CD8-positive, alpha-beta memory T cell (primary cell): ENCODE measurements at regions not wholly inside any gene's neighbourhood (a gene's known extent, or its start where the extent isn't known, plus 50 kb on each side); places are given as distances from the start of the nearest gene placed in this dataset.

Source experiments
- CTCF ChIA-PET: fragments of 350-600 bp; sonication (Branson Sonifier 250); formaldehyde crosslinking; loops from one replicate; lab custom pipeline; 2021; ENCODE audit warnings: antibody characterized with exemption; lab: Charles Lee
- POLR2A ChIA-PET: fragments of 350-600 bp; sonication (Branson Sonifier 250); formaldehyde crosslinking; loops from one replicate; lab custom pipeline; 2021; ENCODE audit warnings: antibody characterized with exemption; lab: Charles Lee
- DNase-seq, 5 donors: peaks; one replicate each; pipeline versions ENCODE4 v3.0.0 to v3.0.0-alpha.2; 2020 to 2022; ENCODE audit warnings: mixed read lengths in 1 of 5
- H3K27ac ChIP-seq: one replicate; pipeline ENCODE4 v1.7.0; 2013; ENCODE audit warnings: low read depth, mild to moderate bottlenecking, low read length, moderate library complexity
- H3K27me3 ChIP-seq: 2 replicates; pipeline ENCODE4 v1.7.0; 2013; ENCODE audit warnings: low read length, mild to moderate bottlenecking; ENCODE audit not compliant: insufficient read depth, poor library complexity, severe bottlenecking
- H3K36me3 ChIP-seq: 2 replicates; pipeline ENCODE4 v1.7.0; 2013; ENCODE audit warnings: mild to moderate bottlenecking, low read length, moderate library complexity; ENCODE audit not compliant: insufficient read depth
- H3K4me1 ChIP-seq: 2 replicates; pipeline ENCODE4 v1.7.0; 2013; ENCODE audit warnings: mild to moderate bottlenecking, low read length, moderate library complexity; ENCODE audit not compliant: insufficient read depth
- H3K4me3 ChIP-seq: 2 replicates; pipeline ENCODE4 v1.7.0; 2013; ENCODE audit warnings: mild to moderate bottlenecking, low read length
- H3K9me3 ChIP-seq: 2 replicates; pipeline ENCODE4 v1.7.0; 2013; ENCODE audit warnings: mild to moderate bottlenecking, low read length
- H3K27ac Mint-ChIP-seq, 8 donors: one replicate each; pipeline ENCODE4 v1.8.0; 2020 to 2021; ENCODE audit warnings: mixed read lengths in 8 of 8, mild to moderate bottlenecking in 6 of 8, inconsistent platforms in 3 of 8, moderate library complexity in 3 of 8
- H3K27me3 Mint-ChIP-seq, 2 donors: one replicate each; pipeline ENCODE4 v1.8.0; 2020 to 2021; ENCODE audit warnings: mixed read lengths in 2 of 2, mild to moderate bottlenecking in 1 of 2, moderate library complexity in 1 of 2
- H3K36me3 Mint-ChIP-seq, 3 donors: one replicate each; pipeline ENCODE4 v1.8.0; 2020 to 2021; ENCODE audit warnings: mixed read lengths in 3 of 3, inconsistent platforms in 1 of 3, mild to moderate bottlenecking in 1 of 3
- H3K4me1 Mint-ChIP-seq, 3 donors: one replicate each; pipeline ENCODE4 v1.8.0; 2020 to 2021; ENCODE audit warnings: mixed read lengths in 3 of 3, inconsistent platforms in 1 of 3, mild to moderate bottlenecking in 1 of 3
- H3K4me3 Mint-ChIP-seq, 7 donors: one replicate each; pipeline ENCODE4 v1.8.0; 2020 to 2021; ENCODE audit warnings: mixed read lengths in 7 of 7, mild to moderate bottlenecking in 6 of 7, moderate library complexity in 4 of 7, inconsistent platforms in 2 of 7
- H3K9me3 Mint-ChIP-seq, 5 donors: one replicate each; pipeline ENCODE4 v1.8.0; 2020 to 2022; ENCODE audit warnings: mixed read lengths in 5 of 5, mild to moderate bottlenecking in 3 of 5, moderate library complexity in 2 of 5, inconsistent platforms in 1 of 5

DNA sequence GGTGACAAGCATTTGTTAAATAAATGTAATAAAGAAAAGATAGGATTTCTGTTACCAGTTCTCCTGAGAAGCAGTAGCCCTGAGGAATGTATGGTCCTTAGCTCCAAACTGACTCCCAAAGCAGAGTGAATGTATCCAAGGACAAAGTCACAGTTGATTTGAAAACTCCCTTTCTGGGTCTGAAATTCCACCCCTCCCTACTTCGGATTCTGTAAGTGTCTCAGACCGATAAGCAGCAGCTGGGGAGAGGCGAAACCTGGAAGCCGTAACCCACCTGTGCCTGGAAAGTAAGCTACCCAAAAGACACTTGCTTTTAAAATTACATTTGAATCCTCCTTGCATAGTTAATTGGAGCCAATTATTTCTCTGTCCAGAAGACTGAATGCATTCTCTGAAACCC is 122.9 kb upstream of the FRMD4A start:
- Histone ChIP-seq H3K4me3 (no peak overlapping the region), H3K4me1 (no peaks in the 10 kb centered on the region), H3K36me3 (no peaks in the 10 kb centered on the region), H3K27ac (no peak overlapping the region), H3K27me3 (no peaks in the 10 kb centered on the region), H3K9me3 (no peaks in the 10 kb centered on the region)
- H3K36me3 Mint-ChIP-seq = peaks cover 0 to 3% (median 0%) of the 10 kb centered on the region in 3 donors
- ChIA-PET CTCF (no interaction called here), POLR2A (no interaction called here)
- H3K4me1 Mint-ChIP-seq = no peaks in the 10 kb centered on the region
- no peak overlapping the region for H3K27ac Mint-ChIP-seq
- peaks cover 22 to 25% of the 10 kb centered on the region in 2 donors for H3K27me3 Mint-ChIP-seq
- H3K9me3 Mint-ChIP-seq = no peaks in the 10 kb centered on the region
- DNase-seq = no peak
- no peak overlapping the region for H3K4me3 Mint-ChIP-seq

DNA sequence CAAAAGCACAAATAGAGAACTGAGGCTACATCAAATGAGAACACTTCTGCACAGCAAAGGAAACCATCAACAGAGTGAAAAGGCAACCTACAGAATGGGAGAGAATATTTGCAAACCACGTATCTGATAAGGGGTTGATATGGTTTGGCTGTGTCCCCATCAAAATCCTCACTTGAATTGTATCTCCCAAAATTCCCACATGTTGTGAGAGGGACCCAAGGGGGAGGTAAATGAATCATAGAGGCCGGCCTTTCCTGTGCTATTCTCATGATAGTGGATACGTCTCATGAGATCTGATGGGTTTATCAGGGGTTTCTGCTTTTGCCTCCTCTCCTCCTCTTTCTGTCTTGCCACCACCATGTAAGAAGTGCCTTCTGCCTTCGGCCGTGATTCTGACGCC is 120.6 kb upstream of the FRMD4A start:
- Mint-ChIP-seq H3K9me3 (no peaks in the 10 kb centered on the region), H3K4me1 (no peaks in the 10 kb centered on the region), H3K27me3 (peaks cover 10 to 13% of the 10 kb centered on the region in 2 donors), H3K27ac (no peak overlapping the region), H3K4me3 (no peak overlapping the region), H3K36me3 (peaks cover 0 to 3% (median 0%) of the 10 kb centered on the region in 3 donors)
- CTCF ChIA-PET = no interaction called here
- Histone ChIP-seq H3K4me1 (no peaks in the 10 kb centered on the region), H3K27me3 (no peaks in the 10 kb centered on the region), H3K27ac (no peak overlapping the region), H3K9me3 (no peaks in the 10 kb centered on the region), H3K4me3 (no peak overlapping the region), H3K36me3 (no peaks in the 10 kb centered on the region)
- POLR2A ChIA-PET = no interaction called here
- no peak for DNase-seq

DNA sequence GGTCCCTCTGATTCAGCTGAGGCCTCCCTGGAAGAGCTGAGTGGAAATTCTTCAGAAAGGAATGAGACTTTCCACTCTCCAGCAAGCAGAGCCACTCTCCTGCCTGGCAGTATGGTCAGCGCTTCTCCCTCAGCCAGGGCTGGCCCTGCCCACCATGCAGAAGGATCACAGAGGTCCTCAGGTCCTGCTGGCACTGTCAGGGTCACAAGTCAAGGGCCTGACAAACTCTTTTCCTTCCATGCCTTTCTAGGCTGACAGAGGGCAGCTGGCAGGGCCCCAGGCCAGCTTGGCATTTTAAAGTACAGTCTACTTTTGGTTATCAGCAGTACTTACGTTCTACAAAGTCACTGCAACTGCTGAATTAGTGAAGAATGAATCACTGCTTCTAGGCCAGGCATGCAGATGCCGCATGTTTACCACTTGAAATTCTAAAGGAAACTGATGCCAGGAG is 119.3 kb upstream of the FRMD4A start:
- no peaks in the 10 kb centered on the region for H3K27me3 ChIP-seq
- H3K27ac ChIP-seq = no peak overlapping the region
- H3K9me3 ChIP-seq = no peaks in the 10 kb centered on the region
- H3K27me3 Mint-ChIP-seq = peaks cover 14 to 15% of the 10 kb centered on the region in 2 donors
- POLR2A ChIA-PET = no interaction called here
- peaks cover 0 to 3% (median 2%) of the 10 kb centered on the region in 3 donors for H3K36me3 Mint-ChIP-seq
- CTCF ChIA-PET = no interaction called here
- no peaks in the 10 kb centered on the region for H3K4me1 Mint-ChIP-seq
- no peak overlapping the region for H3K4me3 Mint-ChIP-seq
- no peaks in the 10 kb centered on the region for H3K36me3 ChIP-seq
- no peak overlapping the region for H3K4me3 ChIP-seq
- no peaks in the 10 kb centered on the region for H3K4me1 ChIP-seq
- no peak for DNase-seq
- H3K9me3 Mint-ChIP-seq = no peaks in the 10 kb centered on the region
- no peak overlapping the region for H3K27ac Mint-ChIP-seq

DNA sequence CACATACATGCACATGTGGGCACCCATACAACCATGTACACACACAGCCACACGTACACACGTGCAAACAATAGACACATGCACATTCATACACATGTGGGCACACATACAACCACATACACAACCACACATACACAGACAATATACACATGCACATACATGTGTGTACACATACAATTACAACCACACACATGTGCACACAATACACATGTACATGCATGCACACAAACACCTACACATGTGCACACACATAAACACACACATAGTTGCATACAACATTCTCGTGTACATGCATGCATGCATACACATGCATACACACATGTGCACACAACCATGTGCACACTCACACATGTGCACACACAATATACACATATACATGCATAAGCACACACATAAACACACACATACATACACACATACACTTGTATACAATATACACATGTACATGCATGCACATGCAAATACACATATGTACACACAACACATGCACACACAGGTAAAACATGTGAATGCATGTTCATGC is 118.6 kb upstream of the FRMD4A start:
- Histone ChIP-seq H3K9me3 (no peaks in the 10 kb centered on the region), H3K4me3 (no peak overlapping the region), H3K36me3 (no peaks in the 10 kb centered on the region), H3K27me3 (no peaks in the 10 kb centered on the region), H3K4me1 (no peaks in the 10 kb centered on the region), H3K27ac (no peak overlapping the region)
- no peak for DNase-seq
- Mint-ChIP-seq H3K36me3 (peaks cover 0 to 3% (median 2%) of the 10 kb centered on the region in 3 donors), H3K27me3 (peaks cover 11 to 14% of the 10 kb centered on the region in 2 donors), H3K27ac (no peak overlapping the region), H3K4me1 (no peaks in the 10 kb centered on the region), H3K4me3 (no peak overlapping the region), H3K9me3 (no peaks in the 10 kb centered on the region)
- ChIA-PET POLR2A (no interaction called here), CTCF (no interaction called here)

DNA sequence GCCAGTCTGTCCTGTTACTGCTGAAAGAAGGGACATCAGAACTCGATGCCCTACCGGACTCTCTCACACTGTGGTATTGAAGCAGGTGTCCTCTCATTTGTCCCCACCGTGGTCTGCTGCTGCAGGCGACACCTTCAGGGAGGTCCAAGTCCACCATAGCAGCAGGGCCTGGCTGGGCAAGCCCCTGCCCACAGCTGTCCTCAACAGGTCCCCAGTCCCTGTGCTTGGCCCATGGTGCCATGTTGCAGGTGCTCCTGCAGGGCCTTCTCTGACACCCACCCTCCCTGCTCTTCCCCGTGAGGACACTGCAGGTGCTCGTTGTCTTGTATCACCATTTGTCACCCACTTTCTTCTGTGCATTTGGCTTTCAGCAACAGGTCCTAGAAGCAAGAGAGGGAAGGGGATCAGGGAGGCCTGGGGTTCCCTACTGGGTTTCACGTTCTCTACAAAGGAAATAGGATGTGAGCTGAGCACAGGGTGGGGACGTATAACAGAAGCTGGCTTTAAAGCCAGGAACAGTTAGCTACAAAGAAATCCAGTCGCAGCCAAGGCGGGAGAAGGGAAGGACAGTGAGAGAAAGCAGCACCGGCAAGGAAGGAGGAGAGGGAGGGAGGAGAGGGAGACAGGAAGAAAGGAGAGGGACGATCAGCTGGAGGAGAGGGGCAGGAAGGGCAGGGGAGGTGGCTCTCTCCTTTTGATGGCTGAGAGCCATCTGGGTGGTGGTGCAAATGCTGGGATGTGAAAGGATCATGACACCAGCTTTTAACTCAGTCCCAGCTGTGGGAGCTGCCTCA is 117.7 kb upstream of the FRMD4A start:
- H3K36me3 ChIP-seq = no peaks in the 10 kb centered on the region
- H3K9me3 ChIP-seq = no peaks in the 10 kb centered on the region
- CTCF ChIA-PET = no interaction called here
- POLR2A ChIA-PET = no interaction called here
- no peak overlapping the region for H3K4me3 Mint-ChIP-seq
- no peak overlapping the region for H3K27ac ChIP-seq
- H3K4me1 Mint-ChIP-seq = no peaks in the 10 kb centered on the region
- no peak overlapping the region for H3K4me3 ChIP-seq
- no peak for DNase-seq
- H3K36me3 Mint-ChIP-seq = peaks cover 0 to 3% (median 2%) of the 10 kb centered on the region in 3 donors
- peaks cover 11 to 18% of the 10 kb centered on the region in 2 donors for H3K27me3 Mint-ChIP-seq
- no peaks in the 10 kb centered on the region for H3K27me3 ChIP-seq
- no peaks in the 10 kb centered on the region for H3K4me1 ChIP-seq
- no peaks in the 10 kb centered on the region for H3K9me3 Mint-ChIP-seq
- H3K27ac Mint-ChIP-seq = no peak overlapping the region

DNA sequence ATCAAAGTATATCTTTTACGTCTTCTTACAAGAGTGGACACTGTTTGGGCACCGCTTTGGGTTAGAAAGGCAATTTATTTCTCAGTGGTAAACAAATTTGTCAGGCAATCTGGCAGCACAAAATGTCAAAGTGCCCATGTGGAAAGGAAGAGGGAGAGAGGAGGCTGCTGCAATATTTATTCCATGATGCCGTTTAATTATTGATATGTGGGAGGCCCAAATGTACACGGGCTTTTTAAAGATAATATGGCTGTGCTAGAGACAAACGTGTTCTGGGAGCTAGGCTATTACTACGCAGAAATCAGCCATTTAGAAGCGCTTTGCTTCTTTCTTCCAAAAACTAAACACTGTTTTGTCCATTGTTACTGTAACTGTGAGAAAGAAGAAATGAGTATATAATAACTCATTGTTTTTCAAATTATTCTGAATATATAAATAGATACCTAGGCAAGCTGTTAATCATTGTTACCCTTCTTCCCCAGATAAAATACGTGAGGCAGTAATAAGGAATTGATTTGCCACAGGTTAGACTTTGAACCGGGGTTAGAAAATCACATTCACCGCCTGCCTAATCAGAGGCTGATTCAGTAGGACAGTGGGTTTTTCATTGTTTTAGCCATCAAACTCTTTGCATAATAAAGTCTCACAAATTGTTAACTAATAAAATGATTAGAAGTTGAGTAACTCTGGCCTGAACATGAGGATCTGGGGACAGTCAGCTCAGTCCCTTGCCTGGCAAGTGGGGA is 116.5 kb upstream of the FRMD4A start:
- Histone ChIP-seq H3K4me3 (no peak overlapping the region), H3K27ac (no peak overlapping the region), H3K27me3 (peaks cover under 1% of the 10 kb centered on the region), H3K36me3 (no peaks in the 10 kb centered on the region), H3K9me3 (no peaks in the 10 kb centered on the region), H3K4me1 (no peaks in the 10 kb centered on the region)
- CTCF ChIA-PET = no interaction called here
- H3K4me1 Mint-ChIP-seq = no peaks in the 10 kb centered on the region
- H3K9me3 Mint-ChIP-seq = no peaks in the 10 kb centered on the region
- no peak overlapping the region for H3K27ac Mint-ChIP-seq
- POLR2A ChIA-PET = no interaction called here
- H3K36me3 Mint-ChIP-seq = peaks cover 0 to 3% (median 2%) of the 10 kb centered on the region in 3 donors
- H3K4me3 Mint-ChIP-seq = no peak overlapping the region
- DNase-seq = no peak
- peaks cover 11 to 26% of the 10 kb centered on the region in 2 donors for H3K27me3 Mint-ChIP-seq

DNA sequence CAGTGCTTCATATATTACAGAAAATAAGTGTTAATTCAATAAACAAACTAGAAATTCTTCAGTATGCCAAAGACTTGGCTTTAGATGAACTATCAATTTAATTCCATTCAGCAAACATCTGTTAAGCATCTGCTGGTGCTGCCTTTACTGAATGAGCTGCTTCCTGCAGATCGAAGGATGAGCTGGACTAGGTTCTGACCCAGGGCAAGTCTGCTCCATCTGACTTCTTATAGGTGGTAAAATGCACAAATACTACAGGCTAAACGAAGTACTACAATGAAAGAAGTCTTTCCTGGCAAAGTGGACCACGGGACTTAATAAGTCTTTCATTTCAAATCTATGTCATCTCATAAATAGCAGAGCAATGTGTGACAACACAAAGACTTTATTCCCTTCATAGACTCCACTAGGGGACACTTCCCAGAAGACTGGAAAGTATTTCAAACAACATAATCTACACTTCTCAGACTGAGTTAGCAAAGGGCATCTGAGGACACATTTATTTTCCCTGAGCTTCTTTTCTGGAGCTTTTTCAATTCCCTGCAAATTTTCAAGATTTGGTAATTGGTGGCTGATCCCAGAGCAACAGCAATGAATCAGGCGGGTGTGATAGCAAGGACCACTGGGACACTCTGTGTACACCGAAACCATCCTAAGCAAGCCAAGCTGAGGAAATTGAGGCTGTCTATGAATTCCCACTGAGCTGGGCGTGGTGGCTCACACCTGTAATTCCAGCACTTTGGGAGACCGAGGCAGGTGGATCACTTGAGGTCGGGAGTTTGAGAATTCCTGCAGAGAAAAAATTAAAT is 108.9 kb upstream of the FRMD4A start:
- Histone ChIP-seq H3K36me3 (no peaks in the 10 kb centered on the region), H3K4me1 (no peaks in the 10 kb centered on the region), H3K4me3 (no peak overlapping the region), H3K9me3 (no peaks in the 10 kb centered on the region), H3K27ac (no peak overlapping the region), H3K27me3 (peaks cover 5% of the 10 kb centered on the region)
- ChIA-PET POLR2A (no interaction called here), CTCF (no interaction called here)
- no peak for DNase-seq
- Mint-ChIP-seq H3K9me3 (peaks cover 0 to 2% (median 0%) of the 10 kb centered on the region in 5 donors), H3K4me1 (no peaks in the 10 kb centered on the region), H3K4me3 (no peak overlapping the region), H3K36me3 (no peaks in the 10 kb centered on the region), H3K27me3 (peaks cover 10 to 42% of the 10 kb centered on the region in 2 donors), H3K27ac (no peak overlapping the region)
